ENCODE measurements at regions not wholly inside any gene's neighbourhood (a gene's known extent, or its start where the extent isn't known, plus 50 kb on each side); places are given as distances from the start of the nearest gene placed in this dataset.

GRCh38 chr10:44311563-44312051 lies 73.3 kb downstream of the CXCL12 start:
- TF ChIP-seq CTCF (IDR thresholded peaks at IDR 0.05) (no peak), RCOR1 (IDR thresholded peaks at IDR 0.05; ENCODE audit: low read depth, low read length) (no peak), JUN (IDR thresholded peaks at IDR 0.05) (no peak), ZSCAN20 (CRISPR knock-in tag; IDR thresholded peaks at IDR 0.05) (no peak), FOSL2 (IDR thresholded peaks at IDR 0.05) (no peak), FOSL2 (CRISPR knock-in tag; IDR thresholded peaks at IDR 0.05) (no peak), CEBPB (IDR thresholded peaks at IDR 0.05) (no peak), EHMT2 (IDR thresholded peaks at IDR 0.05; ENCODE audit: low read depth) (no peak), FOXS1 (CRISPR knock-in tag; IDR thresholded peaks at IDR 0.05) (no peak), SREBF2 (IDR thresholded peaks at IDR 0.05) (no peak), RNF2 (IDR thresholded peaks at IDR 0.05; ENCODE audit: borderline replicate concordance, low read depth) (no peak), HEYL (CRISPR knock-in tag; IDR thresholded peaks at IDR 0.05) (no peak)
